Ectodermal cell (in vitro differentiated cells): ENCODE measurements at regions not wholly inside any gene's neighbourhood (a gene's known extent, or its start where the extent isn't known, plus 50 kb on each side); places are given as distances from the start of the nearest gene placed in this dataset.
"Not testable (repeated sequence)": the region's sequence is repeated elsewhere in the genome, so short reads cannot be mapped to it uniquely, and the experiment has no call there.

Experiments
- H3K27ac ChIP-seq: 2 replicates; pipeline ENCODE4 v1.7.0; 2013; ENCODE audit warnings: mild to moderate bottlenecking, low read depth, low read length; ENCODE audit not compliant: insufficient read depth, poor library complexity, severe bottlenecking
- H3K27me3 ChIP-seq: 2 replicates; pipeline ENCODE4 v1.7.0; 2013; ENCODE audit warnings: mild to moderate bottlenecking, low read length; ENCODE audit not compliant: insufficient read depth, control insufficient read depth, poor library complexity, severe bottlenecking
- H3K36me3 ChIP-seq: one replicate; pipeline ENCODE4 v1.7.0; 2013; ENCODE audit warnings: low read length; ENCODE audit not compliant: control insufficient read depth, insufficient read depth
- H3K4me1 ChIP-seq: one replicate; pipeline ENCODE4 v1.7.0; 2013; ENCODE audit warnings: low read length; ENCODE audit not compliant: control insufficient read depth, insufficient read depth
- H3K4me3 ChIP-seq: 2 replicates; pipeline ENCODE4 v1.7.0; 2013; ENCODE audit warnings: low read depth, low read length, control low read depth; ENCODE audit not compliant: insufficient read depth
- H3K9me3 ChIP-seq: 2 replicates; pipeline ENCODE4 v1.7.0; 2013; ENCODE audit warnings: mild to moderate bottlenecking, low read length, moderate library complexity; ENCODE audit not compliant: control insufficient read depth
- WGBS, 2 experiments: methylation state at CpG; one replicate each; pipeline ENCODE4 v1.1.7; 2013; ENCODE audit warnings: missing lambda C conversion rate in 2 of 2; 5-methylcytosine and 5-hydroxymethylcytosine counted together

DNA sequence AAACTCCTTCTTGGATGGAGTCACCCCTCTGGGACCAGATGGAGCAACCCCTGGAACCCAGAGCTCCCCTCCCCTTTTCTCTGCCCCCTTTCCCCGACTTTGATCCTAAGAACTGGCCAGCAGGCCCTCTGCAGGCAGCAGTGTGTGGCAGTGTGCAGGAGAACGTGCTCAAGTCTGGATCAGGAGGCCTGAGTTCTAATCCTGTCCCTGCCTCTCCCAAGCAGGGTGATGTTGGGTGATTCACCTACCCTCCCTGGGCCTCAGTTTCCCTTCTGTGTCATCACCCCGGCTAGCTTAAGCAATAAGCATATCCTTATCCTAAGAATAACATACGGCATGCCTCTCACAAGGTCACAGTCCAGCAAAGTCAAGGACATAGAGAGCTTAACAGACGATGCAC lies 67.6 kb downstream of the C9orf50 start:
- WGBS, 2 experiments, result 85 to 87% methylated on average over 5 of the region's 5 CpGs
- Histone ChIP-seq H3K4me1 (peaks cover 50% of the 10 kb centered on the region), H3K9me3 (no peaks in the 10 kb centered on the region), H3K4me3 (no peak overlapping the region), H3K27ac (no peak overlapping the region), H3K36me3 (no peaks in the 10 kb centered on the region), H3K27me3 (no peaks in the 10 kb centered on the region)

GRCh38 chr9:129552064-129552463 lies 68.8 kb downstream of the C9orf50 start:
- no peak overlapping the region for H3K4me3 ChIP-seq
- no peaks in the 10 kb centered on the region for H3K9me3 ChIP-seq
- no peaks in the 10 kb centered on the region for H3K27me3 ChIP-seq
- no peak overlapping the region for H3K27ac ChIP-seq
- 89 to 95% methylated on average over 6 of the region's 6 CpGs for WGBS, 2 experiments
- peaks cover 39% of the 10 kb centered on the region for H3K4me1 ChIP-seq
- no peaks in the 10 kb centered on the region for H3K36me3 ChIP-seq

GRCh38 chr9:129551393-129551973 lies 69.4 kb downstream of the C9orf50 start:
- no peaks in the 10 kb centered on the region for H3K36me3 ChIP-seq
- no peak overlapping the region for H3K4me3 ChIP-seq
- H3K27ac ChIP-seq, result no peak overlapping the region
- H3K27me3 ChIP-seq, result no peaks in the 10 kb centered on the region
- WGBS, 2 experiments, result 81 to 87% methylated on average over 3 of the region's 3 CpGs
- H3K4me1 ChIP-seq, result peaks cover 33% of the 10 kb centered on the region
- no peaks in the 10 kb centered on the region for H3K9me3 ChIP-seq

GRCh38 chr9:129550977-129551376 lies 69.9 kb downstream of the C9orf50 start:
- H3K27ac ChIP-seq, H3K4me3 ChIP-seq, H3K9me3 ChIP-seq, H3K36me3 ChIP-seq, H3K27me3 ChIP-seq: not testable (repeated sequence)
- H3K4me1 ChIP-seq, result peaks cover 28% of the 10 kb centered on the region
- WGBS, 2 experiments, result 91 to 92% methylated on average over 11 of the region's 11 CpGs

- H3K4me1 ChIP-seq, result peaks cover 21% of the 10 kb centered on the region
- H3K27ac ChIP-seq, result no peak overlapping the region
- WGBS, 2 experiments, result 2 to 3% methylated on average over 51 of the region's 51 CpGs
- H3K27me3 ChIP-seq, result no peaks in the 10 kb centered on the region
- no peaks in the 10 kb centered on the region for H3K9me3 ChIP-seq
- no peaks in the 10 kb centered on the region for H3K36me3 ChIP-seq
- peak overlapping the region; percentile 44 for H3K4me3 ChIP-seq
Observed at GRCh38 chr9:129550199-129550839, 70.6 kb downstream of the C9orf50 start.

GRCh38 chr9:129549684-129550083 lies 71.2 kb downstream of the C9orf50 start:
- H3K27me3 ChIP-seq, result no peaks in the 10 kb centered on the region
- peak overlapping the region; percentile 44 for H3K4me3 ChIP-seq
- H3K27ac ChIP-seq, result no peak overlapping the region
- H3K4me1 ChIP-seq, result peaks cover 15% of the 10 kb centered on the region
- WGBS, 2 experiments, result 40 to 44% methylated on average over 30 of the region's 30 CpGs
- no peaks in the 10 kb centered on the region for H3K36me3 ChIP-seq
- H3K9me3 ChIP-seq, result no peaks in the 10 kb centered on the region

DNA sequence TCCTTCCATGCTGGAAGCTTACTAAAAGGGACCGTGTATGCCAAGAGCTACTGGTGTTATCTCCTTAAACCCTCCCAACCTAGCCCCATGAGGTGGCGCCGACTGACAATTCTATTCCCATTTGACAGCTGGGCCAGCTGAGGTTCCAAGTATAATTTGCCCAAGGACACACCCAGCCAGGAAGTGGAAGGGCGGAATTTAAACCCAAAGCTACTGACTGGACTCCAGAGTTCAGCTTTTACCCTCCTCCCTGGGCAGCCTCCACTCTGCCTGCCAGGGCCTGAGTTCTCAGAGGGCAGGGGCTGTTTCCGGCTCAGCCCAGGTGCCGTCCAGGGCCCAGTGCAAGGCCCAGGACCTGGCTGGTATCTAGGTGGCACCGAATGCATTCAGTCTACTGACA lies 71.8 kb downstream of the C9orf50 start:
- 87 to 88% methylated on average over 7 of the region's 7 CpGs for WGBS, 2 experiments
- H3K4me3 ChIP-seq, result no peak overlapping the region
- H3K27me3 ChIP-seq, result no peaks in the 10 kb centered on the region
- peaks cover 12% of the 10 kb centered on the region for H3K4me1 ChIP-seq
- no peaks in the 10 kb centered on the region for H3K9me3 ChIP-seq
- H3K36me3 ChIP-seq, result no peaks in the 10 kb centered on the region
- no peak overlapping the region for H3K27ac ChIP-seq

DNA sequence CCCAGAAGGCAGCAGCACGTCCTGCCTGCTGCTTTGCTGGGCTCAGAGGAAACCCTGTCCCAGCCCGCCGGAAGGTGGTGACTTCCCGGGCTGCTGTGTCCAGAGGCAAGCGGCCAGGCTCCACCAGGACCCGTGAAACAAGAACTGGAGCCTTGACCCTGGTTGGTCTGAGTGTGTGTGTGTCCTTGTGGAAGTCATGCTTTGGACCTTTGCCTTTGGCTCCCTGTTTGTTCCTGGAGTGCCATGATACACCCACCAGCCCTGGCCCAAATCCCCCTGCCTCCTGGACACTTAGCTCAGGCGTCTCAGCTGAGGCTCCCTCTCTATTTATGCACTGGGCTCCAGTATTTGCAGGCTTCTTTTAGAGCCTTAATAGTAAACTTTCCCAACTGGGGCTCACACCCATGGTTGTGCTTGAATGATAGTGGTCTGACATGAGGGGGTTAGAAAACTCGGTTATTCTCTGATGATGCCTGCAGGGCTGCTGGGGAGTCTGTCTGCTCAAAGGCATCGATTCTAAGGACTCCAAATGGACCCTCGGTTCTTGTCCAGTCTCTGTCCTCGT lies 72.2 kb downstream of the C9orf50 start:
- Histone ChIP-seq H3K4me1 (peaks cover 12% of the 10 kb centered on the region), H3K36me3 (no peaks in the 10 kb centered on the region), H3K4me3 (no peak overlapping the region), H3K27me3 (no peaks in the 10 kb centered on the region), H3K9me3 (no peaks in the 10 kb centered on the region), H3K27ac (no peak overlapping the region)
- WGBS, 2 experiments, result 84 to 85% methylated on average over 11 of the region's 11 CpGs

GRCh38 chr9:129547869-129548570 lies 72.9 kb downstream of the C9orf50 start:
- Histone ChIP-seq H3K36me3 (no peaks in the 10 kb centered on the region), H3K4me3 (no peak overlapping the region), H3K4me1 (peaks cover 12% of the 10 kb centered on the region), H3K27me3 (no peaks in the 10 kb centered on the region), H3K9me3 (no peaks in the 10 kb centered on the region), H3K27ac (no peak overlapping the region)
- 87 to 89% methylated on average over 9 of the region's 9 CpGs for WGBS, 2 experiments

GRCh38 chr9:129547063-129547462 lies 73.8 kb downstream of the C9orf50 start:
- H3K4me1 ChIP-seq, result peaks cover 12% of the 10 kb centered on the region
- WGBS, 2 experiments, result 85 to 88% methylated on average over 4 of the region's 4 CpGs
- no peak overlapping the region for H3K27ac ChIP-seq
- no peaks in the 10 kb centered on the region for H3K27me3 ChIP-seq
- no peak overlapping the region for H3K4me3 ChIP-seq
- H3K9me3 ChIP-seq, result no peaks in the 10 kb centered on the region
- no peaks in the 10 kb centered on the region for H3K36me3 ChIP-seq
